VCaP (cell line): ENCODE measurements at regions not wholly inside any gene's neighbourhood (a gene's known extent, or its start where the extent isn't known, plus 50 kb on each side); places are given as distances from the start of the nearest gene placed in this dataset.

Experiments used
- H3K27ac ChIP-seq: fragments of 450-650 bp; 2 replicates; pipeline ENCODE4 v1.5.1; 2017
- TF ChIP-seq, protein P1 (sequence below): fragments of 450-650 bp; conservative IDR thresholded peaks from 2 replicates; pipeline ENCODE4 v1.5.1; 2017; ENCODE audit warnings: mild to moderate bottlenecking, moderate library complexity

DNA sequence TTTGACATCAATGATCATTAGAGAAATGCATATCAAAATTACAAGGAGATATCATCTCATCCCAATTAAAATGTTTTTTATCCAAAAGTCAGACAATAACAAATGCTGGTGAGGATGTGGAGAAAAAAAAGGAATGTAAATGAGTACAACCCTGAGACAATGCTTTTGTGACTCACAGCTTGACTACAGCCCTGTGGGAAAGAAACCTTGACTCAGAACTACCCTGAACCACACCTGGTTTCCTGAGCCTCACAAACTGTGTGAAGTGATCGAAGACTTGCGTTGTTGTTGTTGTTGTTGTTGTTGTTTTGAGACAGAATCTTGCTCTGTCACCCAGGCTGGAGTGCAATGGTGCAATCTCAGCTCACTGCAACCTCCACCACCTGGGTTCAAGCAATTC is 266.6 kb upstream of the MYT1L start:
- no peak overlapping the region for H3K27ac ChIP-seq
- TF ChIP-seq, protein P1, sequence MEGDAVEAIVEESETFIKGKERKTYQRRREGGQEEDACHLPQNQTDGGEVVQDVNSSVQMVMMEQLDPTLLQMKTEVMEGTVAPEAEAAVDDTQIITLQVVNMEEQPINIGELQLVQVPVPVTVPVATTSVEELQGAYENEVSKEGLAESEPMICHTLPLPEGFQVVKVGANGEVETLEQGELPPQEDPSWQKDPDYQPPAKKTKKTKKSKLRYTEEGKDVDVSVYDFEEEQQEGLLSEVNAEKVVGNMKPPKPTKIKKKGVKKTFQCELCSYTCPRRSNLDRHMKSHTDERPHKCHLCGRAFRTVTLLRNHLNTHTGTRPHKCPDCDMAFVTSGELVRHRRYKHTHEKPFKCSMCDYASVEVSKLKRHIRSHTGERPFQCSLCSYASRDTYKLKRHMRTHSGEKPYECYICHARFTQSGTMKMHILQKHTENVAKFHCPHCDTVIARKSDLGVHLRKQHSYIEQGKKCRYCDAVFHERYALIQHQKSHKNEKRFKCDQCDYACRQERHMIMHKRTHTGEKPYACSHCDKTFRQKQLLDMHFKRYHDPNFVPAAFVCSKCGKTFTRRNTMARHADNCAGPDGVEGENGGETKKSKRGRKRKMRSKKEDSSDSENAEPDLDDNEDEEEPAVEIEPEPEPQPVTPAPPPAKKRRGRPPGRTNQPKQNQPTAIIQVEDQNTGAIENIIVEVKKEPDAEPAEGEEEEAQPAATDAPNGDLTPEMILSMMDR = no peak

- H3K27ac ChIP-seq = no peak overlapping the region
- TF ChIP-seq, protein P1 = no peak
Measured at GRCh38 chr2:2591542-2591940, 260.5 kb upstream of the MYT1L start.

GRCh38 chr2:2590841-2591541 is 259.9 kb upstream of the MYT1L start:
- TF ChIP-seq, protein P1 = no peak
- H3K27ac ChIP-seq = no peak overlapping the region

DNA sequence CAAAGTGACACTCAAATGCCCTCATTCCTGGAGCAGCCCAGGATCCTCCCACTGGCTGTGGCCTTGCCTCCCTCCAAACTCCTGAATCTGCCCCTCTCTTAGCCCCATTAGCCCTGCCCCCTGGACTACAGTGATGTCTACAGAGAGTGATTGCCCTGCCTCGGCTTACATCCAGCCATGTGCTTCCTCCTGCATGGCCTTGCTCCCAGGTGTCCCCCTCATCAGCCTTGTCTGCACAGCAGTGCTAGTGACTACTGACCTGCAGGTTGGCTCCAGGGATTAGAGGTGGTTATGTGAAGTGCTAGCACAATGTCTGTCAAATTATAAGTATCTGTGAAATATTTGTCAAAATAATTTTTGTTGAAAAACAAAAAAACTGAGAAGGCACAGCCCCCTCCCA is 259.1 kb upstream of the MYT1L start:
- H3K27ac ChIP-seq = no peak overlapping the region
- TF ChIP-seq, protein P1 = no peak

DNA sequence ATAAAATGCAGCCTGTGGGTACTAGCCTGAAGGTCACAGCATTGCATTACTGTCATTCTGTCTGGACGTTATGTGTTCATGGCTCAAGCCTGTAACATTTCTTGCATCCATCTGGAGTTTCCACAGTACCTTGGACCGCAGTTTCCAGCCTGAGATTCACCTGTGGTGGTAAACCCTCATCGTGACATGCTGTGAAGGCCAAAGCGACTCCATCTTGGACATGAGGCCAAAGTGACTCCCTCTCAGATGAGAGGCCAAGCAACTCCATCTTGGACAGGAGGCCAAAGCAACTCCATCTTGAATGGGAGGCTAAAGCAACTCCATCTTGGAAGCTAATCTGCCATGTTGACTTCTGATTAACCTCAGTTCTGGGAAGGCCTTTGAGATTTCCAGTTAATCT is 257.7 kb upstream of the MYT1L start:
- H3K27ac ChIP-seq = no peak overlapping the region
- TF ChIP-seq, protein P1 = no peak

GRCh38 chr2:2587354-2587753 is 256.3 kb upstream of the MYT1L start:
- no peak overlapping the region for H3K27ac ChIP-seq
- TF ChIP-seq, protein P1 = no peak

DNA sequence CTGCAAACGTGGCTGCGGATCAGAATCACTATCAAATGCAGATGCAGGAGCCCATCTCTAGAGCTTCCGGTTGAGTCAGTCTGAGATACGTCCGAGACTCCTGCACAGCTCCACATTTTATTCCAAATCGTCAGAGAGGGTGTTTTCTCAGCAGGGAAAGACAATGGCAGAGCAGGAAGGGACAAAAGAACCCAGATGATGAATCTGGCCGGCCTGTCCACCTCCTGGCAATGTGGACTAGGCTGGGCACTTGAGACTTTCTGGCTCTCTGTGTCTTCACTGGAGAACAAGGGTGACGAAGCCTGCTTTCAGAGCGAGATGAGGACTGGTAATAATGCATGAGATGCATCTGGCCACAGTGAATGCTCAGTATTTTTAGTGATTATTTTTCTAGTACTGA is 255.9 kb upstream of the MYT1L start:
- TF ChIP-seq, protein P1 = no peak
- no peak overlapping the region for H3K27ac ChIP-seq
